ENCODE measurements at regions not wholly inside any gene's neighbourhood (a gene's known extent, or its start where the extent isn't known, plus 50 kb on each side); places are given as distances from the start of the nearest gene placed in this dataset.

DNA sequence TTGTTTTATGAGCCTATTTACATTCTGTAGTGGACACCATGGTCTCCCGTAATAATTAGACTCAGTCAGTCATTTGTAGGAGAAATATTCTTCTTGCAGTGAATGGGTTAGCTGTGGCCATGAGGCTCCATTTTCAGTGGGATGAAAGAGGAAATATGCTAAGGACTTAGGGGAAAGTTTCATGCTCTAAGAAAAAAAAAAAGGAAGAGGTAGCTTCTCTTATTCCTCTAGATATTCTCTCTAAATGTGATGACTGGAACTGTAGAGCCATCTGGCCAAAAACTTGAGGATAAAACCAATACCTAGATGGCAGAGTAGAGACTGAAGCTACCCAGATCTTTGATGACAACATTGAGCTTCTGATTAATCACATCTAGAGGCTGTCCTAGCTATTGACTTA is 75.8 kb upstream of the SESN3 start:
- DNase-seq (ENCODE audit: low read depth): no peak

DNA sequence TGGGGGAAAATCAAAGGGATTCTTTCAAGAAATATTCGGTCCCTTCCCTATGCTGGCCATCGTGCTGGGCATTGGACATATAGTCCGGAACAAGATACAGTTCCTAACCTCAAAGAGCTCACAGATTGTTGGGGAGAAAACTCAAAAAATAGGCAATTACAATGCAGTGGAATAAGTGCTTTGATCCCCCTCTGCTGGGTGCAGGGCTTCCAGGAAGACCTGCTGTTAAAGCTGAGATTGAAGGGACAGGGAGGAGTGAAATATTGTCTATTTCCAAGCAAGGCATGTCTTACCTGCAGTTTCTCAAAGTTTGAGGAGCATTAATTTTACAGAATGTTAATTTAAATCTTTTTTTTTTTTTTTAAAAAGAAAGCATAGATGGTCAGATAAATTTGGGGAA is 75.1 kb upstream of the SESN3 start:
- no peak for DNase-seq (ENCODE audit: low read depth)

DNA sequence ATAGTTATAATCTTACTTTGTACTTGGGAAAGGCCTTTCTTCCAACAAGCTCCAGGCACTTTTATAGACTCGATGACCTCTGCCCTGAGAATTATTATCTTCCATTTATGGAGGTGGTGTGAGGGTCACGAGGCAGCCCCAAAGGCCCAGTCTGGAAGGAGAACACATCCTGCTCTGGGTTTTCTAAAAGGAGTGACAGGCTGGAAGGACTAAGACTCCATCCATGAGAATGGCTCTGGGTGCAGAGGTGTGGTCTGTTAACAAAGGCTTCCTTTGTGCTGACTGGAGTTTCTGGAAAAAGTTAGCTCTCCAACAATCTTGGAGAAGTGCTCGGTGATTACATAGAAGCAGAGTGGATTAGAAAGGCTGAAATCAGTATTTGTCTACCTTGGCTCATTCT is 74.7 kb upstream of the SESN3 start:
- no peak for DNase-seq (ENCODE audit: low read depth)

DNA sequence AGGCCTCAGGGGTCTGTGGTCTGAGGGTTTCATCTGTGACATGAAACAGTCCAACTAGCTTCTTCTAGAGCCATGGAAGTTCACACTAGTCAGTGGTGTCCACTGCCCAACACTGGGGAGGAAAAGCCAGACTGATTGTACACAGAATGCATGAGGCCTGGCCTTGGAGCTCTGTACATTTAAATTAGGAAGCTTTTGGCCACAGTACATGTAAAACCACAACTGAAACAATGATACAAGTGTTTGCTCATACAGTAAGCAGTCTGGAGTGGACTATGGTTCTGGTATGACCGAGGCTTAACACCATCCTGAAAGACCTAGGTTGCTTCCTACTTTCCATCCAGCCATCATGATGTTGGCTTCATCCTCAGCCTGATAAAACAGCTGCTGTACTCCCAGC is 73.8 kb upstream of the SESN3 start:
- DNase-seq (ENCODE audit: low read depth): no peak

DNA sequence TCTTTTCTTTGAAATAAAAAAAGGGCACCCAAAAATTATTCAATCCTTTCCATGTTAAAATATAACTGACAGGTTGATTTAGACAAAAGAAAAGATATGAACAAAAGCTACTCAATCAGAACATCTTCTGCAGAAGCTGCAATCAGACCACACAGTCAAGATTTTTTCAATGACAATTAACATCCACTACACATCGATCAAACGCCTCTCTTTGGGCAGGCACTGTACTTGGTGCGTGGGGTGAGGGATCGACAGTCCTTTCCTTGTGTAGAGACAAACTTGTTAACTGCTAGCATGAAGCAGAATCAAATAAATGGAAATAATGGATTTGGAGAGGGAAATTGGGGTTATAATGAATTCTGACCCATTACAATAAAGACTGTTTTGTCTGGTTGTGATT is 71.2 kb upstream of the SESN3 start:
- DNase-seq (ENCODE audit: low read depth): no peak

DNA sequence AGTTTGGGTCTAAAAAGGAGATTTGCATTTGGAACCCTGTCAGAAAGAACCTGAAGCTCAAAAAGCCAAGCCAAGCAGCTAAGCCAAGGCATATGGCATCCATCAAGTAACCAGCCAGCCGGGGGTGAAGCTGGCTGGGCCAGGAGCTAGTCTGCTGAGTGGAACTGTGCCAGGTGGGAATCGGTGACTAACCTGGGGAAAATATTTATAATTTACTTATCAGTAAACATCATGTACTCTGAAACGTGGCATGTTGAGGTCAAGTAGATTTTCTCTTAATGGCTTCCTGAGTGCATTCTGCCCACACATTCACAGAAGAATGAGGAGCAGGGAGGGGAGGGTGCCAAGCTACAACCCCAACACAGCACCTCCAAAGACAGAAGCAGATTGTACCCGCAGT is 70.5 kb upstream of the SESN3 start:
- no peak for DNase-seq (ENCODE audit: low read depth)

DNA sequence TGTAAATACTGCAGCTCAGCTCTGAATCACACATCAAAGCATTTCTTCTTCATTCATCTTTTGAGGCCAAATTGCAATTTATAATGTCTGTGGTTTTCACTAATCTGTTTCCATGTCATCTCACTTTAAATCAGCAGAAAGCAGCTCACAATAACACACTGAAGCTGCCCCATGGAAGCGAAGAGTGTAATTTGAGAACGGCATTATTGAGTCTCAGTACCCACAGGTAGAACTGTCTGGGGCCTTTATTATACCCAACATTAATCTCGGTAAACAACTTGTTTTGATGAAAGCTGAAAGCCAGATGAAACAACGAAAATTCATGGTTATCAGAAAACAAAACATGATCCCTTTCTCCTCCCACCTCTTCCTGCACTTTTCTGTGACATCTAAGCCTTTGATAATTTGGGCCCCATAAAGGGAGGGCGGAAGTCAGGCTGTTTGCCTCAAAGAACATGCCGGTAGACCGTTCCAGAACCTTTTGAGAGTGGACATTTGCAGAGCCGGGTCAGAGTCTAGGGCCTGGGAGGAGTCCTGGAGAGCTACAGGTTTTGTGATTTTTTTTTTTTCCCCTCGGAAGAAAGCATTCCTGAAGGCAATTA is 68.2 kb upstream of the SESN3 start:
- no peak for DNase-seq (ENCODE audit: low read depth)

DNA sequence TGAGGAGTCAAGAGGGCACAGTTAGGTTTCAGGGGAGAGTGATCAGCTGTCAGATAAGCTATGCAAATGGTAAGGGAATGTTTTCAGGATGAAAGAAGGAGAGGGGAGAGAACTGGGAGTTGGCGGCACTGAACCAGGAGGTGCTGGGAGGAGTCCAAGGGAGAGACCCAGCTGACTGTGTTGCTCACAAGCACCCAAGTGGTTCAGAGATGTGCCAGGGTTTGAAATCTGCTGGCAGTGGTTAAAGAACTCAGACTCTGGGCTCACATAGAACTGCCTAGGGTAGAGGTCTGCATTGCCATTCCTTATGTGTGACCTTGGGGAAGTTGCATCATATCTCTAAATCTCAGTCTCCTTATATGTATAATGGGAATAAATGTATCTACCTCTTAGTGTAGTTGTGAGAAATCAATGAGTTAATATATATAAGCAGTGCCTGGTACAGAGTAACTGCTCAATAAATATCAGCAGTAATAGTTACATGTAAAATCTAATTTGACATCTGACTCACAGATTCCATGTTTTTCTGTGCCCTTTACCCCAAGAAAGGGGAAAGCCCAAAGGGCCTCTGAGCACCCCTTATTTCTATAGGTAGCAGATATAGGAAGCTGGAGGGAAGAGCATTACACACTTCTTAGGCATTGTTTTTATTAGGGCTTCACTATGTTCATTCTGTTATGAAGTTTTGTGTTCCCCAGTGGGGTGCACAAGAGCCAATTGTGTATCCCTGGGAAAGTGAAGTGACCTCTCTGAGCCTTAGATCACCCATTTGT is 66.9 kb upstream of the SESN3 start:
- DNase-seq (ENCODE audit: low read depth): no peak

DNA sequence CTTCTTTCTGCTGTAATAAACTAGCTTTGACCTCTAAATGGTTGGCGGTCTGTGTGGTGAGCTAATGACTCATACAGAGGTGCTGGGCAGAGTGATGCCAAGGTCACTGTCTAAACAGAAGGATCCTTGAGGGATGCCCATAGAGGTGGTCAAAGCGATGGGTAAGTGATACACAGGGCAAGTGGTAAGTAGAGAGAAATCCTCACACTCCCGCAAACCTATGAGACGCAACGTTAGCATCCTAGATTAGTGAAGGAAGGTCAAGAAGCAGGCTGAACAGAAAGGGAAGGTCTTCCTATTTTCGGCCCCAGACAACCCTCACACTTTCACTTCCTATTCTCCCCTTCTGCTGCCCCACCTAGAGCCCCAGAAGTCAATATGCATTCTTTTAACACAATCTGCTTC is 65.6 kb upstream of the SESN3 start:
- no peak for DNase-seq (ENCODE audit: low read depth)

DNA sequence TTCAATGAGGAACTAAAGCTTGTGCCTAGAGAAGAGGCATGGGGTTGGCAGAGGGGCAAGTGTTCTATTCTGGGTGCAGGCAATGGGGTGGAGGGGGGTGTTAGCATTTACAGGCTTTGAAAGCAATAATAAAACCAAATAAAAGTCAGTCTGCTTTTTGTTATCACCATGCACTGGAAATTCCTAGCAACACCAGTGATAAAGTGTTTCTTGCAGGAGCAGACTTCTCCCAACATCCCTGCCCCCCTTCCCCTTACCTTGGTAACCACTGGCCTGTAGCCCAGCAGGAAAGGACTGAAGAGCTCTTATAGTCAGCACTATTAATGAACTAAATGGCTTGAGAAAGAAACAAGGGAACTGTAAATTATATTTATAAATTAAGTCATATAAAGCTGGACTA is 65.2 kb upstream of the SESN3 start:
- DNase-seq (ENCODE audit: low read depth): no peak

DNA sequence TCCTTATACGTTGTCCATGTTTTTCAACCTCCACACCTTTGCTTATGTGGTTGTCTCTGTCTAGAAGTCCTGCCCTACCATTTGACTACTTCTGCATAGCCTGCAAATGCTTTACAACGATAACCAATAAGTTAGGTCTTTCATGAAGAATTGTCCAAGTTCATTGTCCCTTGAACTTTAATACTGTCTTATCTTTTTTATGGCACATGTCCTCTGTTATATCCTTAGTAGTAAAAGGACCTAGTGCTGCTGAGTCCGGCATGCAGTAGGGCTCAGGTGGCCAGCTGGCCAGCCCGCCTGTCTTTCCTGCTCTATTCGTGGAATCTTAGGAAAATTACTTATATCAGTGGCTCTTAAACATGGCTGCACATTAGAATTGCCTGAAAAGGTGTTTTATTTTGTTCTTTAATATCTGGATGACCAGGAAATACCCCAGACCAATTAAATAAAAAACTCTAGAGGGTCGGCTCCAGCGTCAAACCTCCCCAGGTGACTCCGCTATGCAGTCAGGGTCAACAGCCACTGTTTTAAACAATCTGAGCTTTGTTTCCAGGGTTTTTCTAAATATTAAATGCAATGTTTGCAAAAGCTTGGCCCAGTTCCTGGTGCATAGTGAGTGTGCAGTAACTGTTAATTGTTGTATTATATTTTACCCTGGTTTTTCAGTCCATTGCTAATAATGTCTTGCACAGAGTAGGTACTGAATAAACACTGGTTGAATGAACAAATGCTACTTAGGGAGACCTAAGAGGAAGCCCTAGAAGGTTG is 64.6 kb upstream of the SESN3 start:
- DNase-seq (ENCODE audit: low read depth): no peak

DNA sequence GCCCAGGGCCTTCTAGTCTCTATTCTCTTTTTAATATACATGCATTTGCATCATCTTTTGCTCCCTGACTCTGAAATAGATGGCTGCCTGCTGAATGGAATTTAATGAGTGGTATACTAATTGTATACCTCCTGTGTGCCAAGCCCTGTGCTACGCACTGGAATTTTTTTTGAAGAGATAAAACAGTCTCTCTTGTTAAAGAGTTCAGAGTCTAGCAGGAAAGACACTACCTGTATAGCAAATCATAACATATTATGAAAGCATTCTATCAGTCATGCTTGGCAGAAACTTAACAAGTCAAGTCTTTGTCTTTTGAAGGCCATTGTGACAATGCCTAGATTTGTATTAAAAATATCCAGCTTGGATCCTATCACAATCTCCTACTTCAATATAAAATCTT is 63.7 kb upstream of the SESN3 start:
- no peak for DNase-seq (ENCODE audit: low read depth)

DNA sequence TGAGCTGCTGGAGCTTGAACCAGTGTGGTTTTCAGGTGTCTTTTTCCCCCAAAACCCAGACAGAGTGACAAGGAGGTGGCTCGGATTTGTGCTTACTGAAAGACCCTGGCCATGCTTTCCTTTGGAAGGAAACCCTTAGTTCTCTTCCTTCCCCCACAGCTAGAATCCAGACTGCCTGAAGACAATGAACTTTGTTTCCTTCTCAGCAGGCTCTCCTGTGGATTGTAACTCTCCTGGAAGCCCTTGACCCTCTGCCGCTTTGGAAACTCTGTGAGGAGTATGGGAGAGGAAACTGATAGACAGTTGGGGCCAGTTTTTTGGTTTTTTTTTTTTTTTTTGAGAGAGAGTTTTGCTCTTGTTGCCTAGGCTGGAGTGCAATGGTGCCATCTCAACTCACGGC is 62.1 kb upstream of the SESN3 start:
- DNase-seq (ENCODE audit: low read depth): no peak

DNA sequence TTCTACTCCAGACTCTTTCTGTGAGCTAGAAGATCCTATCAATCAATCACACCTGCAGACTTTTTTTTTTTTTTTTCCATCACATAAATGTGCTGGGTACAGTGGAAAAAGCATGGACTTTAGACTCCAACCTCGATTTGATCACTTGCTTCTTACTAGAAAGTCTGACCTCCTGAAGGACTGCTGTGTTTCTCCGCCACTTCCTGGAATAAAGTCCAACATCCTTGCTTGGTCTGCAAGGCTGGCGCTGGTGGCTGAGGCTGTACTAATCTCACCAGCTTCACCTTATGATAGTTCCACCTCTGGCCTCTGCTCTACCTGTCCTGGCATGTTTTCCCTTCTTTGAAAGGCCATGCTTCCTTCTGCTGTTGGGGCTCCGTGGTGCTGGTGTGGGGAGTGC is 60.9 kb upstream of the SESN3 start:
- no peak for DNase-seq (ENCODE audit: low read depth)

DNA sequence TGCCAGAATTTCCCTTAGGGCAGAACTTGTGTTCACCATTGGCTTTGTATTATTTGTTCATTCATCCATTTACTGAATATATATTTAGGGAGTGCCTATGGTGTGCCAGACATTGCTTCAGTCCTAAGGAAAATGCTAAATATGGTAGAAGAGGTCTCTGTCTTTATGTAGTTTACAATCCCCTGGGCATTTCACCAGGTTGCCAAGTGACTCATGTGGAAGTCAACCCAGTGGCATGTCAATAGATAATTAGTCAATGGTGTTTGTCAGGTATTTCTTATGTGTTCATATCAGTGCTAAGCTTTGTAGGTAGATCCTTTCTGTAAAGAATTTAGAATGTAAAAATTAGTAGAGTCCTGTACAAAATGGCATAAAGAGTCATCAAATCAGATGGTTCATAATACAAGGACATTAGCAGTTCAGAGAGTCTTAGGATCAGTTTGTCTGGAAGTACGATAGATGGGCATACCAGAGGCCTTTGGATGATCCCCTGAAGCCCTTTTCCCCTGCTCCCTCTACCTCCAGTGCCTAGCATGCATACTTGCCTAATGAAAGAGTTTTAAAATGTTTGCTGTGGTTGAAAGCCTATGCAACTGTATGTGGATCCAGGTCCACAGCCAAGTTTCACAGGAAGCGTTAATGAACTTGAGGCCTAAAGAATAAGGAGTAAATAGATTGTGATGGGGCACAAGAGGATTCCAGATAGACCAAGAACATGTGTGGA is 58.5 kb upstream of the SESN3 start:
- DNase-seq (ENCODE audit: low read depth): no peak

DNA sequence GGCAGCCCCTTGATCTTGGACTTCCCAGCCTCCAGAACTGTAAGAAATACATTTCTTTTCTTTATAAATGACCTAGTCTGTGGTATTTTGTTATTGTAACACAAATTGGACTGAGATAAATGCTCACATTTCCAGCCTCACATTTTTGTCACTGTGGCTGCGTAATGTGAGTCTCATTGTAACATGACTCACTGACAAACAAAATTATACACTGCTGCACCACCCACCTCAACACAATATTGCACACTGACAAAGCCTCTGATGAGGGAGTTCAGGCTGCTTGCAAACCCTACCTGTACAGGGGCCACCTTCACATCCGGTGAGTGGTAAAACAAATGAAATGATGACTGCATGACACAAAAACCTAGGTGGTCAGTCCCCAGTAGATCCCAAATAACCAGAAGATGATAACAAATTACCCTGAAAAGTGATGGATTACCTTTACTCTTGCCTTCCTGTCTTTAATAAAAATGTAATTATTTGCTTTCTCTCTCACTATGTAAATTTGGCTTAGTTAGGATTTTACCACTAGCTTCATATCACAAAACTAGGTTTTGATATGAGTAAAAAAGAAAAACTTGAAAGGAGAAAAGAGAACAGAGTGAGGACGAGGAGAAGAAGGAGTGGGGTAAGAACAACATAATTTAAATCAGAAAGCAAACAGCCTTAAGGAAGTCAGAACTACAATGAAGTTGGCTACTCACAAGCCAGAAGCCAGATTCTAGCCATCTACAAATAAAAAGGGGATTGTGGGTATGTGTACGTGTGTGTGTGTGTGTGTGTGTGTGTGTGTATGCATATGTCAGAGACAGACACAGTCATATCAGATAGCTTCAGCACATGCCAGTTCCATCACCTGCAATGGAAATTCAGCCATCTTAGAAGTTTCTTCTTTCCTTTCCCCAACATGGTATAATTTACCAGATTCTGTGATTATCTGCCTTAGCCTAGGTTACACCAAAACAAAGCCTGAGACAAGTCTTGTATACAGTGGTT is 53.4 kb upstream of the SESN3 start:
- no peak for DNase-seq (ENCODE audit: low read depth)

DNA sequence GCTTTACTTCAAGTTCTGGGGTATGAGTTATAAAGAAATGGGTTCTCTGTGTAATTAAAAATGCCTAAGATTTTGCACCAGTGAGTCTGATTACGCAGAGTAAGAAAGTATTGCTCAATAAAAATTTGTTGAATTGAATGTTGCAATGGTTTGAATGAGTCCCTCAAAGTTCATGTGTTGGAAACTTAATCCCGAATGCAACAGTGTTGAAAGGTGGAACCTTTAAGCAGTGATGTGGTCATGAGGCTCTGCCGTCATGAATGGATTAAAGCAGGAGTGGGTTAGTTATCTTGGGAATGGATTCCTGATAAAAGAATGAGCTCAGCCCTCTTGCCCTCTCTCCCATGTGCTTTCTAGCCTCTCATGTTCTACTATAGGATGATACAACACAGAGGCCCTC is 52.6 kb upstream of the SESN3 start:
- DNase-seq (ENCODE audit: low read depth): no peak

DNA sequence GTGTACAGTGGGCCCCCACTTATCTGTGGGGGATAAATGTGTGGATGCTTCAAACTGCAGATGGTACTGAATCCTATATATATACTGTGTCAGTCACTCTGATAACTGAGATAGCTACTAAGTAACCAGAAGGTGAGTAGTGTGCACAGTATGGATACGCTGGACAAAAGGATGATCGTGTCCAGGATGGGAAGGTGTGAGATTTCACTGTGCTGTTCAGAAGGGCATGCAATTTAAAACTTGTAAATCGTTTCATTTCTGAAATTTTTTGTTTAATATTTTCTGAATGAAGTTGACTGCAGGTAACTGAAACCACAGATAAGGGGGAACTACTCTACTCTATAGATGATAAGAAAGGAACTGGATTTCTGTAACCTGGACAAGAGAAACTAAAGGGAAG is 52.1 kb upstream of the SESN3 start:
- no peak for DNase-seq (ENCODE audit: low read depth)

DNA sequence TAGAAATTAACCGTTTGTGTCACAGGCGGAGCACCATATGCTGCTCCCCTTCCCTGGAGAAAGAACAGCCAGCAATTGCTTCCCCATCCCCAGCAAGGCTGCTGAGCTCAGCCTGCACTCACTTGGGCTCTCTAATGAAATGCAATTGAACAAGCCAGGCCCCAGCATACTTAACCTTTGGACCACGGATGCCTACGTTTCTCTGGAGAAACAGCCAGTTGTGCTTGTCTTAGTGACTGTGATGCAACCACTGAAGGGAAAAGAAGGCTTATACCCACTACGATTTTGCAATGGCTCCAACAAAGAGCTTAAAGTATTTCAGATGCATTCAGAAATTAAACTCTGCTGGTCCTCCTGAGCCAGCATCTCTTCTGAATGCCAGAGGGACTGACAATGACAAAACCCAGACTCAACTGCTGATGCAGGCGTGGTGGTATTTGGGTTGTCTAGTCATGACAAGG is 51.3 kb upstream of the SESN3 start:
- DNase-seq (ENCODE audit: low read depth): no peak
